NCI-H1417 (cell line): ENCODE measurements at regions not wholly inside any gene's neighbourhood (a gene's known extent, or its start where the extent isn't known, plus 50 kb on each side); places are given as distances from the start of the nearest gene placed in this dataset.

Source experiments
- DNase-seq, 3 experiments: peaks; one replicate each; lab custom pipeline; 2025; lab: John Stamatoyannopoulos, UW

DNA sequence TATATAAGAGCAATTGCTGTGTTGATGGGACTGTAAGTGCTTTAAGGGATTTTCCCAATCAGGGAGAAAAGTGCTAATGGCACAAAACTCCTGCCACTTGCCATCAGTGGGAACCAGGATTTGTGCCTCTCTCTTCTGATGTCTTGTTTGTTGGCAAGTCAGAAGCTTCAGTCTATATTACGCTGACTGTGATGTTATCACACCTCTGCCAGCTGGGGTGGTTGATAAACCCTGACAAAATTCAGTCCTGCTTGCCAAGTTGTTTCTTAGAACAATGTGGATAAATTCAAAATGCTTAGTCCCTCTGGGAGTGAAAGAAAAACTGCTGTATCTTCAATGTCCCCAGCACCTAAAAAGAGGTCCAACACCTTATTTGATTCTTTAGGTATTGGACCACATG, 161.4 kb upstream of the FBXL7 start:
- no peak for DNase-seq

DNA sequence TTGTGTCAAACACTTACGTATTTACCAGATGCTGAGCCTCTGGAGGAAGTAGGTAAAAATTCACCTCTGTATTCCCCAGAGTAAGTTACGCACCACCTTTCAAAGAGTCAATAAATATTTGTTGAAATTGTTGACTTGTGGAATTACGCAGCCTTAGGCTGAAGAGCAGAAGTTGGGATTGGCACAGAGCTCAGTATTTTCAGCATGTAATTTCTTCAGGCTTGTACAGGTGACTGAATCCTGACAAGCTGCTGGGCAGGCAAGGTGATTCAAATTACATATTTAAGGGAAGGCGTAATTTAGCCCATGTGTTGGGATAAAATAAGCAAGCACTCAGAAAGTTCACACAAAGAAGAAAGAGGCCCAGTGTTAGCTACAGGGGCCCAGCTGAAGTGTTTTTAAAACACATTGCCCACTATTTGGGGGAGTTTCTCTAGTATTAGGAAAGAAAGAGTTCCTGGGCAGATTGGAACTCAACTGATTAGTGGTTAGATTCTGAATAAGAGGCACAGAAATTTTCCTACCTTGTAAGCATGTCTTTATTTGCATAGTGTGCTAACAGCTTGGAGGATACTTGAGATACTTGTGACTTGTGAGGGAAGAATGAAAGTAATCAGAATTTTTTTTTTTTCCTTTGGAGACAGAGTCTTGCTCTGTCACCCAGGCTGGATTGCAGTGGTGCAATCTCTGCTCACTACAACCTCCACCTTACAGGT, 165.3 kb upstream of the FBXL7 start:
- DNase-seq, result no peak

DNA sequence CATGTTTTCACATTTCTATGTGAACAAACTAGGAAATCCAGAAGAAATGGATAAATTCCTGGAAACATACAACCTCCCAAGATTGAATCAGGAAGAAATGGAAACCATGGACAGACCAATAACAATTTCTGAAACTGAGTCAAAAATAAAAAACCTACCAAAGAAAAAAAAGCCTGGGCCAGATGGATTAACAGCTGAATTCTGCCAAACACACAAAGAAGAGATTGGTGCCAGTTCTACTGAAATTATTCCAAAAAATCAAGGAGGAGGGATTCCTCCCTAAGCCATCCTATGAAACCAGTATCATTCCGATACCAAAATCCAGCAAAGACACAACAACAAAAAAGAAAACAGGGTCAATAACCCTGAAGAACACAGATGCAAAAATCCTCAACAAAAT, 166.9 kb upstream of the FBXL7 start:
- DNase-seq, result no peak

DNA sequence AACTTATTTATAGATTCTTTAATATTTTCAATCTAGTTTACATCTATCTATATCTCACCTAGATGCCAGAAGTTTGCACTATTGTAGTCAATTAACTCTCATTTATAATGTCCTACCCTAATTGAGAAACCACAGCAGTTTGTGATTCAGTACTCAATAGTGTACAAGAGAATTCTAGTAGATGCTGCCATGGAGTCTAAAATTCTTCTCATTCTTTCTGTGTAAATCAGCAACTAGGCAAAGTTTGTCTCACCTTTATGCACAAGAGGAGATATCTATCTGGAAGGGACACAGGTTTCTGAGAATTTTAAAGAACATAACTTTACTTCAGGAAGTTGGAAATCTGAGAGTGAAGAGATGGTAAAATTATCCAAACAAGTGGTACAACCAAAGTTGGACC, 173.0 kb upstream of the FBXL7 start:
- no peak for DNase-seq

DNA sequence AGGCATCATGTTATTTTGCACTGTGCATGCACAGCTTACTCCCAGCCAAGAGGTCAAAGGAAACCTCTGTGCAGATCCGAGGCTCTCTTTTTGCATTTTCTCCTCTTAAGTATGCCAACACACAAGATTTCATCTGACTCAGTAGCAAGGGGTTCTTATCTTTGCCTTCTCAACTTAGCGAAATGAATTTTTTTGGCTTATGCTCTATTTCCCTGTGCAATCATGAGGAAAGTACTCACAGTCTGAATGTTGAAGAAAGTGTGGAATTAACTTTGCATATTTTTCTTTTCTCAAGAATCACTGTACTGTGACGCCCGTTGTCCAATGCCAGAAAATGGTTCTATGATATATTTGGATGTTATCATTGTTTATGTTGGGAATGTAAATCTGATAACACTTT, 173.5 kb upstream of the FBXL7 start:
- DNase-seq, result no peak

DNA sequence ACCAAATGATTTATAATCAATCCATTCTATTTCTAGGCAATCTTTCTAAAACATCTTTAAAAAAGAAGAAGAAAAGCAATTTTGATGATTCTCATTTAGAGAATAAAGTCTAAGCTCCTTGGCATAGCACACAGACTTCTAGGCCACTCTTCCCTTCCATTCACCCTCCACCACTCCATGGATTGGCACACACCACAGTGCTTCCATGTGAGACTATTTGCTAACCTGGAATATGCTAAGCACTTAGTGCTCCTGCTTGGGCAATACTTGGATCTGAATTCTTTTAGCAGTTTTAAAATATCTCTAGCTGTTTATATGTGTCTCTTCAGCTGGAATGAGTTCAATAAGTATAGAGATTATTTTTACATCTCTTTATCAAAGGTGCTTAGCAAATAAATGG, 177.6 kb upstream of the FBXL7 start:
- DNase-seq, result no peak

DNA sequence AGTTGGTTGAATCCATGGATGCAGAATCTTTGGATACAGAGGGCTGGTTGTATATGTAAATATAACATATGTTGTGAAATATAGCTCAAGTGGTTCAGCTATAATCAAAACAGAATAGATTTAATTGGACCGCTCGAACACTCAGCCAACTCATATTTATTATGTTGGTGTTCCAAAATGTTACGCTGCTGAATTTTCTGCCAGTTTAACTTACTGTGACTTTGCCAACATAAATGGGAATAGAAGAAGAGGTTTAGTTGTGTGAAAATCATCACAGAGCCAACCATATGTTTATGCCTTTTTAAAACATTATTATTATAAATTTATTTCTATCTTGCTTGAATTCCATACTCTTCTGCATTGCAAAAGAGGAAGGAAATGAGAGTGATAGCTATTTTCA, 178.2 kb upstream of the FBXL7 start:
- no peak for DNase-seq

DNA sequence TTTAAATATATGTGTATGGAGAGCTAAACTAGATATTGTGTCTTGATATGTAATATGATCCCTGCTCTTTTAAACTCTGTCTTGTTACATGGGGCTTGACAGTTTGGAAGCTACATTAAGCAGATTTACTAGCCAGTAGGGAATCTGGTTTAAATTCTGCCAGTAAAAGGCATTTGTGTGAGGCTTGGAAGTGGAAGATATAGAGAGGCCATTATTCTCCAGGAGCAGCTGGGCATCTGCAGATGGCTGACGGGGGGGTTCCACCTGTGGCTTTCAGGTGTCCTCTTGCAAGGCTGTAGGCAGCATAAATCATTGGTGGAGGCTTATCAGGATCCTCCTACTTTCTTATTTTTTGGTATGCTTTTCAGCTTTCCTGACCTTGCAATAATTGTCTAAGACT, 179.1 kb upstream of the FBXL7 start:
- no peak for DNase-seq

DNA sequence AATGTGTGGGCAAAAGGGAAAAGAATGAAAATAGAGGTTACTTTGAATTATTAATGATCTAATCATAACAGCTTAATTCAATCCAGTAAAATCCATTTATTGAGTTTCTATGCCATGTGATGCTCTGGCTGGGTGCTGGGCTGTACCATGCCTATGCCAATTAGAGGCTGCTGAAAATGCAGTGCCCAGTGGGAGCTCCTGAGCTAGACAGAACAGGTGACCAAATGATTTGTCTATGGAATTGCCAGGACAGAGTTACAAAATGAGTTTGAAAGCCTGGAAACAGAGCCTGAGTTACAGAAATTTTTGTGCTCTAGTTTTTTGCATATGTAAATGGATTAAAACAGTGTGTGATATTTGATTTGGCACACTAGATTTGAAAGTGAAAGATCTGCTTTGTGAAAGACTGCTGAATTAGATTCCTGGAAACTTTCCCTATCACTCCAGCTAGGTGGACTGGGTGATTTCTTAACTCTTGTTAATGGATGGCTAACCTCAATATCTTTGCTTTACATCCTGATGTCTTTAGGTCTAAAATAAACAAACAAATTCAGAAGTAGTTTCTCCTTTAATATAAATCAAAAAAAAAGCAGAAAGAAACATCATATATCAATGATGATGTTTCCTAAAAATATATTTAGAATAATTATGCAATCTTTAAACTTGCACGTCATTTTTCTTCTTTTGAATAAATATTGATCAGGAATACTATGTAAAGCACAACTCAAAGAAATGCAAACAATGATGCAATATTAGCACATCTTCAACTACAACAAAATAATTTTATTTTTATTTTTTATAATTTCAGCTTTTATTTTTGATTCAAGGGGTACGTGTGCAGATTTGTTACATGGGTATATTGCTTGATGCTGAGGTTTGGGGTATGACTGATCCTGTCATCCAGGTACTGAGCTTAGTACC, 194.8 kb upstream of the FBXL7 start:
- no peak for DNase-seq

DNA sequence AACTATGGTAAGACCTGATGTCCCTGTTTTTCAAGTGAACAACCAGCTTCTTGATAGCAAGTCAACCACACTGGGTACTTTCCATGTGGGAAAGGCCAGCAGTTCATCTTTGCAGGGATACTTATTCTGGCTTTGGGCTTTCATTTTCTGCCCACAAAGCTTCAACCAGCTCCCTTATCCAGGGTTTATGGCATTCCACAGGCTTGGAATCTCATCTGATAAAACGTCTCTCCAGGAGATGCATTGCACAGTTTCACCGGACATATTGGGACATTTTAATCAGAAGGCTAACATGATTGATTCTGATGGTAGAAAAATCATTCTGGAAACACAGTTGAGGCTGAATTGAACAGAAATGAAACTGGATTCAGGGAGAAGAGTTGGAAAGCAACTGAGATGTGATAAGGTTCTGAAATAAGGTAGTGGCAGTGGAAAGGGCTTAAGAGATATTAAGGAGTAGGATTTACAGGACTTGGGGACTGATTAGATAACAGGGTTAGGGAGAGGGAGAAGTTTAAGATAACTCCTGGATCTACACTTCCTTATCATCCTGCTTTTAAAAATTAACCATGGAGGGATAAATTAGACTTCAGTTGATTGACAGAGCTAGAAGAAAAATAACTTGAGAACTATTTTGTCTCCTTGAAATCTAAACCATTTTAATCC, 195.8 kb upstream of the FBXL7 start:
- no peak for DNase-seq

DNA sequence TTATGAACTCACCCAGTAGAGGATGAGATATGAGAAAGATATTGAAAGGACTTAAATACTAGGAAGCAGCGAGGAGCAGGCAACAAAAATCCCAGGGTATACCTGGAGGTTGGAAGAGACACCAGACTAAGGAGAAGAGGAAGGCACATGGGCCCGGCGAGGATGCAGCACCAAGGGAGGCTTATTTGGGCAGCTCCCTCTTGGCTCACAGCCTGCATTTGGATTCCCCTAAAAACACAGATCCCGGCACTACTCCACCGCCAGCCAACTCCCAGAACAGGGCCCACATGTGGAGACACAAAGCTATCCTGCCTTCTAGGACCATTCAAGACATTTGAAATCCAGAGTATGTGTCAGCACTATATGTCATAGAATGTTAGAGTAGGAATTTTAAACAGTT, 199.8 kb upstream of the FBXL7 start:
- DNase-seq, result no peak

DNA sequence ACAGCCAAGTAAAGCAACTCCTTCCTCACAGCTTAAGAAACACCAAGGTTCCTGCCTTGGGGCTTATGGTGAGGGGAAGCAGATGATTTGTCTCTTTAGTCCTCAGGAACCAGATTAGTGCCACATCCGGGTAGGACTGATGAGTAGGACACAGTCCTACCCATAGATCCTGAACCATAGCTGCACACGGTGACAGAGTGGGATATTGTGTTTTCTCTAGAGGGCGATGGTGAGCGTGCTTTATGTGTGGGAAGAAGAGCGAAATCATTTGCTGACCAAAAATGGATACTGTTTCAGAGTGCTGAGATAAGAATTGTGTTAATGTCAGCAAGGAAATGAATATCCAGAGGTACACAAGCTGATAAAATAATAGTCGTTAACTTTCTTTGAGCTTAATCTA, 209.0 kb upstream of the FBXL7 start:
- DNase-seq, result no peak

DNA sequence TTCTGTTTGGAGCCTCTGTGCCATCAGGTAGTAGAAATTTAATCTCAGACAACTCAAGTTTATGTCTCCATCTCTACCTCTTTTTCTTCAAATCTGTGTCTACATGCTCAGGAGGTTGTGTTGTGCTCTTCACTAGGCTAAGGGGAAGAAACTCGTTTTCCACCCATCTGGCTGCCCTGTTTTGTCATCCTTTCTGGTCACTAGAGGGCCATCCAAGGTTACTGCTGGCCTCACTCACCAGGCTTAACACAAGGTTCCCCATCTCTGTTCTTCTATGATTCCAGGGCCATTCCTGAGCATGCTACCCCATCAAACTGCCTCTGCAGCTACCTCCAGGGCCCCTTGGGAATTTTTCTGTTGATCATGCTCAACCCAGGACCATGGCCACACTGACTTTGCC, 213.3 kb upstream of the FBXL7 start:
- no peak for DNase-seq

DNA sequence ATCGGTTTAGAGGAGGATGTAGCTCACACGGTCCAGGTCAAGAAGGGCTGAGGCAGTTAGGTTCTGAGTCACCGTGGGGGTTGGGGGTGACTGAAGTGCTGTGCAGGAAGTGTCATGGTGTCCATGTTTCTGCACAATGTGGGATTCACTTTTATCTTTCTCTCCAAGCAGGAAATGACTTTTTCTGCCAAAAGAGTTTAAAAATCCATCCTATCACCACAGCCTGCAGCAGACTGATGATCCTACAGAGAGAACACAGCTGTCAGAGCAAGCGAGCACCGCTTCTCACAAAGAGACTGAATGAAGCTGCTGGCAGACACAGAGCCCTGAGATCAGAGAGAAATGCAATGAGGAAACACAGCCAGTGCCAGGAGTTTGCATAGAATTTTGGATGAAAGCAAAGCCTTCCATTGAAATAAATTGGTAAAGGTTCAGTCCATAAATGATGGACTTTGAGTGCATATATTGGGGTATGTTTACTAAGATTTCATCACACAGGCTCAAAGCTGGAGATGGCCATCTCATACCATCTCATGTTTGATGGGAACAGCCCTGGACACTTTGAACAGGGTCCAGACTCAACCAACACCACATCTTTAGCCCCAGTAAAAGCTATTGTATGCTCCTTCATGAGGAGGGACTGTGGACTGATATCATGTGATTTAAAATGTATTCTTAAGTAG, 213.9 kb upstream of the FBXL7 start:
- no peak for DNase-seq

DNA sequence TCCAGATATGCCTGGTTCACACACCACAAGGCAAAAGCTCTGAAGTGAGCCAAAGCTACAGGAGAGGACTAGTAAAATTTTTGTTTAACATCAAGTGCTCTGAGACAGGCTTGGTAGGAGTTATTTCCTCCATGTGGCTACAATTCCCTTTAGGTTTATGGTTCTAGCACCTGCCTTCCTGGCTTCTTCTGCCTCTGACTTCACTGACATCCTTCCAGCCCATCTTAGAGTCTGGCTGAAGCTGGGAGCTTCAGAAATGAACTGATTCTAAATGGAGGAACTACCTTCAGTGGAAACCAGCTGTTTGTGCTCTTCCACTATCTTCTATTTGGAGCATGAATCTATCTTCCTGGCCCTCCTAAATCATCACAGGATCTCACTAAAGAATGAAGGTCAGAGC, 215.3 kb upstream of the FBXL7 start:
- no peak for DNase-seq

DNA sequence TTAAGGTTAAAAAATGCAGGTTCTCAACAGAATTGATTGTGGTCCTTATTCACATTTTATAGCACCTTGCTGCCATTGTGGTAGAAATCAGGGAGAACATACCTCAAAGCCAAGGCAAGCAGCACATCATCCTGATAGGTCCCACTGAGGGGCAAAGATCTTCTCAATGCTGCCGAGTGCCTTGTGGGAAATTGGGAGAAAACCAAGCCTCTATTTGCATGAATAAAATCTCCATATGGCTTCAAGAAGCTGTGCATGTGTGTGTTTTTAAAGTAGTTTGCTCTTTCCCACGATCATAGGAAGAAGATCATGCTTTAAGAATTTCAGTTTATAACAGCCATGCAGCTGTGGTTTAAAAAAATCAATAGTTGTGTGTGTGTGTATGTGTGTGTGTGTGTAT, 216.9 kb upstream of the FBXL7 start:
- DNase-seq, result no peak

DNA sequence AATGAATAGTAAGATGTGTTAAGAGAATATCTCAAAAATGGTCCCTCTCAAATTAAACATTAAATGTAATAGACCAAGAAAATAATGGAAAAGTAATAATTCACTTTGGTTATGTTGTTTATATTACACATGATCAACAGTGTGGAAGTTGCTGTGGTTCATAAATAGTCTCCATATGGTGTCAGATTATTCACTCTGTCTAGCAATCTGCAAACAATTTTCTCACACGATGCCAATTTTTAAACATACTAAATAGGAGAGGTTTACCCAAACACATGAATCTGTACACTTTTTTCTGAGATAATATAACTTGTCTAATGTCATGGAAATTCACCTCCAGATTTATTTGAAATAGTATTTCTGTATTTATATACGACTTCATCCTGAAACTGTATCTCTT, 217.4 kb upstream of the FBXL7 start:
- no peak for DNase-seq

DNA sequence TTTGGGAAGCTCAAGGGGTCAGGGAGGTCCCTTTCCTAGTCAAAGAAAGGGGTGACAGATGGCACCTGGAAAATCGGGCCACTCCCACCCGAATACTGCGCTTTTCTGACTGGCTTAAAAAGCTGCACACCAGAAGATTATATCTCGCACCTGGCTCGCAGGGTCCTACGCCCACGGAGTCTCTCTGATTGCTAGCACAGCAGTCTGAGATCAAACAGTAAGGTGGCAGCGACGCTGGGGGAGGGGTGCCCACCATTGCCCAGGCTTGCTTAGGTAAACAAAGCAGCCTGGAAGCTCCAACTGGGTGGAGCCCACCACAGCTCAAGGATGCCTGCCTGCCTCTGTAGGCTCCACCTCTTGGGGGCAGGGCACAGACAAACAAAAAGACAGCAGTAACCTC, 228.4 kb upstream of the FBXL7 start:
- DNase-seq, result peak; percentile 8 to 58 (median 50)

DNA sequence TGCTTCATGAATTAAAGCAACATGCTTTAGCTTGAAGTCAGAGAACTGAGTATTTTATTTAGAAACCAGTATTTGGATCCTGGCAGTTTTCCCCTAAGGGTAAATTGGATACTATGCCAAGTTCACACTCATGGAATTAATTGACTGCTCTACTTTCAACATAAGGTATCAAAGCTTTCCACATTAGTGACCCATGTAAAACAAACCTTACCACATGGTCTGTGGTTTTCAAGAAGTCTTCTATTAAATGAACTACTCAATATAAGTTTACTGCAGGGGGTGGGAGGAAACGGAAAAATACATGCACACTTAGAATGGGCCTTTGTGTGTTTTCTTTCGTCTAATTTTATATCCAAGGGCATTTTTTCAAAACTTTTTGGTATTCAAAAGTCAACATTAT, 232.0 kb upstream of the FBXL7 start:
- no peak for DNase-seq

DNA sequence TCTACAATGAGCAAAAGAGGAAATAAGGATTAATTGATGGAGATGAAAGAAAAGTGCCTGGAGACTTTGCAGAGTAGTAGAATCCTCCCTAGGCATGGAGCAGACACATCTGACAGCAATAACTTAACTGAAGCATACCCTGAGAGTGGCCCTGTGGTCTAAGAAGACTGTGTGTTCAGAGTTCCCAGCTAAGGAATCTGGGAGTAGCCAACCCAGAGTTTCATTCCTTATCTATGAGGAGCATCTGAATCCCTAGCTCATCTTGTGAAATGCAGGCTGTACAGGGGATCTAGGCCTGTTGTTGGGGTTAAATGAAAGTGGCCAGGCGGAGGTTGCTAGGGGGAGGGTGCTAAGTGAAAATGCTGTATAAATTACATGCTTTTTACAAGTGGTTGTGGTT, 233.1 kb upstream of the FBXL7 start:
- no peak for DNase-seq

DNA sequence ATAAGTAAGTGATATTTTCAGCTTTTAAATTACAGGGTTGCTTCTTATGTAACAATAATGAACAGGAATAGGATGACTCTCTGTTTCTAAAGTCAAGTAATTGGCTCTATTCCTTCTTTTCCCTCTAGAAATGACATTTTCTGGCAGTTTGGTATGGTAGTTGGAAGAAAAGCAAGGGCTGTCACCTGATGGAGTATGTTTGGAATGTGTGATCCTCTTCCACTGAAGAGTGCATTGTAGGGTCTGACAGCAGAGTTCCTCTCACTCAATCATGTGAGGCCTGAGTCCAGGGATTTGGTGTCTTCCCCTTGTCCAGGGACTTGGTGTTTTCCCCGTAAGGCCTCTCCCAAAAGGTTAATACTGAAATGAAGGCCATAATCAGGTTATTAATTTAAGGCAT, 233.8 kb upstream of the FBXL7 start:
- DNase-seq, result no peak

DNA sequence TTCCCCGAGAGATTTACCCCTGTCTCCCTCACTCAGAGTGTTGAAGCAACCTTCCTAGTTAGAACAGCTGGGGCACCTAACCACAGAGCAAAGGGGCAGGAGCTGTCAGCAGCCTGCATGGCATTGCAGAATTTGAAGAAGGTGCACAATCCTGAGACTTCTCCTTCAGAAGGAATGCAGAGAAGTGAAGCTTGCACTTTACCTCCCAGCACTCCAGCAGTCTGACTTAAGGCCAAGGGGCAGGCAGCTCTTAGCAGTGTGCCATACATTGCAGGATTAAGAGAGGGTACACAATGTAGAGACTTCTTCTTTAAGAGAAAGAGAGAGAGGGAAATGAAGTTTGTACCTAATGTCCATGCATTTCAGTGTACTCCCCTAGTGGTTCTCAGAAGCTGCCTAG, 236.0 kb upstream of the FBXL7 start:
- DNase-seq, result no peak

DNA sequence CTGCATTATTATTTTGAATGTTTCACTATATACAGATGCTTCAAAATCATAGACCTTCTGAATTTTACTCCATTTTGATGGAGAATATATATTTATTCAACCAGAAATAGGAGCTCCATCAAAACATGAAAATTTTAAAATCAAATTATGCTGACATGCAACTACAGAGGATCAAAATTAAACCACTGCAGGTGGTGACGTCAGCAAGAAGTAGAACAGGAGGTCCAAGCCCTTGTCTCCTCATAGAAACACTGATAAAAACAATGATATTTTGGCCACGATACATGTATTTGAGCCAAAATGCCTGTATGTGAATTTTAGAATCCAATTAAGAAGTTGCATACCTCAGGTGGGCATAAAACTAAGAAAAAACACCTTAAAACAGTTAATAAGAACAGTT, 236.6 kb upstream of the FBXL7 start:
- DNase-seq, result no peak
